GM12878 (cell line): ENCODE measurements at regions not wholly inside any gene's neighbourhood (a gene's known extent, or its start where the extent isn't known, plus 50 kb on each side); places are given as distances from the start of the nearest gene placed in this dataset.

Source experiments
- ATAC-seq: fragments of 200-7000 bp; cut with Tn5 transposase; 3 replicates; pipeline ENCODE4 v1.9.1; 2020; ENCODE audit warnings: mild to moderate bottlenecking, moderate library complexity
- BruUV-seq: library from RNA; stranded (reverse); fragments of 400-500 nt; replicated peaks from 2 replicates; lab custom pipeline; 2021; lab: Mats Ljungman, UMichigan
- CTCF ChIA-PET: fragments of 300-600 bp; sonication (Branson Sonifier 250); formaldehyde crosslinking; extraction: SDS; loops from one replicate; lab custom pipeline; 2021; ENCODE audit warnings: inconsistent platforms; lab: Yijun Ruan, JAX
- POLR2A ChIA-PET: fragments of 350-600 bp; formaldehyde crosslinking; extraction: SDS; loops from one replicate; lab custom pipeline; 2021; ENCODE audit warnings: inconsistent platforms; lab: Charles Lee
- RAD21 ChIA-PET: fragments of 300-600 bp; sonication (Branson Sonifier 250); formaldehyde crosslinking; loops from one replicate; lab custom pipeline; 2023; ENCODE audit warnings: antibody characterized with exemption; ENCODE audit not compliant: unreplicated experiment; lab: Charles Lee
- SMC1A ChIA-PET: fragments of 300-600 bp; sonication (Branson Sonifier 250); formaldehyde crosslinking; loops from one replicate; lab custom pipeline; 2023; ENCODE audit not compliant: unreplicated experiment, uncharacterized antibody; lab: Charles Lee
- DNase-seq: peaks from one replicate; pipeline ENCODE4 v3.0.0-alpha.2; 2011; ENCODE audit warnings: low read depth, low spot score
- FAIRE-seq: peaks from 3 replicates; lab custom pipeline; 2011; peaks lifted over from hg19 to GRCh38; lab: Jason Lieb, UNC
- H2AFZ ChIP-seq: 2 replicates; pipeline ENCODE4 v1.6.0; 2011; ENCODE audit warnings: low read depth, low read length, control low read depth; ENCODE audit not compliant: control insufficient read depth
- H3K27ac ChIP-seq: 2 replicates; pipeline ENCODE4 v1.5.1; 2011; ENCODE audit warnings: control low read depth; ENCODE audit not compliant: control insufficient read depth, insufficient read depth
- H3K27me3 ChIP-seq, 2 experiments: replicated peaks in 1 of 2; 2 replicates each; pipeline versions ENCODE4 v1.6.0 to v1.6.1; 2011; ENCODE audit warnings: low read length in 1 of 2; ENCODE audit not compliant: control insufficient read depth in 2 of 2, insufficient read depth in 2 of 2
- H3K36me3 ChIP-seq, 2 experiments: 2 replicates each; pipeline ENCODE4 v1.5.1; 2011; ENCODE audit warnings: low read length in 1 of 2; ENCODE audit not compliant: control insufficient read depth in 2 of 2, insufficient read depth in 2 of 2
- H3K4me1 ChIP-seq: 2 replicates; pipeline ENCODE4 v1.6.1; 2011; ENCODE audit warnings: mild to moderate bottlenecking, low read length, moderate library complexity, mixed read lengths; ENCODE audit not compliant: control insufficient read depth, insufficient read depth
- H3K4me2 ChIP-seq: 2 replicates; pipeline ENCODE4 v1.6.0; 2011; ENCODE audit warnings: control low read depth; ENCODE audit not compliant: control insufficient read depth, insufficient read depth
- H3K4me3 ChIP-seq: fragments of 200-600 bp; sonication (generic); 2 replicates; pipeline ENCODE4 v1.5.1; 2016
- H3K79me2 ChIP-seq: 2 replicates; pipeline ENCODE4 v1.6.0; 2011; ENCODE audit warnings: low read length; ENCODE audit not compliant: control insufficient read depth, insufficient read depth
- H3K9ac ChIP-seq: 2 replicates; pipeline ENCODE4 v1.8.0; 2011; ENCODE audit warnings: low read length, control low read depth, mixed read lengths; ENCODE audit not compliant: control insufficient read depth, insufficient read depth
- H3K9me3 ChIP-seq: replicated peaks from 3 replicates; pipeline ENCODE4 v1.5.1; 2011; ENCODE audit warnings: mild to moderate bottlenecking, low read length; ENCODE audit not compliant: control insufficient read depth, insufficient read depth
- H4K20me1 ChIP-seq: 2 replicates; pipeline ENCODE4 v1.6.0; 2011; ENCODE audit not compliant: control insufficient read depth, insufficient read depth
- BACH1 ChIP-seq: fragments of 450-650 bp; IDR thresholded peaks from 2 replicates; pipeline ENCODE4 v1.6.1; 2017; ENCODE audit warnings: mild to moderate bottlenecking, borderline replicate concordance
- BMI1 ChIP-seq: fragments of 450-650 bp; IDR thresholded peaks from 2 replicates; pipeline ENCODE4 v1.6.1; 2016; ENCODE audit warnings: mild to moderate bottlenecking, moderate library complexity, borderline replicate concordance
- CBX5 ChIP-seq: sonication (generic); IDR thresholded peaks from 2 replicates; pipeline ENCODE4 v1.6.1; 2016; ENCODE audit warnings: low read depth, moderate library complexity, mild to moderate bottlenecking, inconsistent platforms
- CREB1 ChIP-seq: IDR thresholded peaks from 2 replicates; pipeline ENCODE4 v1.6.1; 2012; ENCODE audit warnings: low read depth, mild to moderate bottlenecking, inconsistent platforms
- CTCF ChIP-seq, 3 experiments: IDR thresholded peaks in 2 of 3; conservative IDR thresholded peaks in 1 of 3; 2 replicates each; pipeline ENCODE4 v1.5.1; 2011; ENCODE audit warnings: low read depth in 3 of 3, low read length in 3 of 3, mild to moderate bottlenecking in 3 of 3, control low read depth in 2 of 3, moderate library complexity in 2 of 3, inconsistent platforms in 1 of 3, mixed read lengths in 1 of 3; ENCODE audit not compliant: control insufficient read depth in 2 of 3, insufficient read depth in 1 of 3; ENCODE audit errors: extremely low read depth in 1 of 3
- E2F4 ChIP-seq: IDR thresholded peaks from 2 replicates; pipeline ENCODE4 v1.6.1; 2012; ENCODE audit warnings: low read depth, low read length, improper control_type of control experiment
- E4F1 ChIP-seq: fragments of 450-650 bp; IDR thresholded peaks from 2 replicates; pipeline ENCODE4 v1.6.1; 2018; ENCODE audit warnings: borderline replicate concordance, mild to moderate bottlenecking; ENCODE audit not compliant: partially characterized antibody
- ETV6 ChIP-seq, 2 experiments: fragments of 450-650 bp in 1 of 2; IDR thresholded peaks in 1 of 2; conservative IDR thresholded peaks in 1 of 2; 2 replicates each; pipeline ENCODE4 v1.6.1; 2014; ENCODE audit warnings: antibody characterized with exemption in 1 of 2, borderline replicate concordance in 1 of 2, low read depth in 1 of 2, mild to moderate bottlenecking in 1 of 2, moderate library complexity in 1 of 2
- GABPA ChIP-seq: IDR thresholded peaks from 2 replicates; pipeline ENCODE4 v1.6.1; 2014; ENCODE audit warnings: antibody characterized with exemption, low read depth, mild to moderate bottlenecking, inconsistent platforms
- HDAC2 ChIP-seq: fragments of 200-600 bp; sonication (generic); IDR thresholded peaks from 2 replicates; pipeline ENCODE4 v1.6.1; 2017
- IRF4 ChIP-seq: IDR thresholded peaks from 2 replicates; pipeline ENCODE4 v1.6.1; 2011; ENCODE audit warnings: low read depth, low read length
- NRF1 ChIP-seq: conservative IDR thresholded peaks from 2 replicates; pipeline ENCODE4 v1.6.1; 2011; ENCODE audit warnings: mild to moderate bottlenecking, low read depth, low read length, improper control_type of control experiment
- PBX3 ChIP-seq: IDR thresholded peaks from 2 replicates; pipeline ENCODE4 v1.6.1; 2011; ENCODE audit warnings: mild to moderate bottlenecking, low read depth, low read length, moderate library complexity; ENCODE audit not compliant: insufficient replicate concordance
- POLR2AphosphoS2 ChIP-seq: IDR thresholded peaks from 2 replicates; pipeline ENCODE4 v1.6.1; 2011; ENCODE audit warnings: low read depth, mild to moderate bottlenecking, low read length, improper control_type of control experiment, moderate library complexity
- POU2F2 ChIP-seq: IDR thresholded peaks from 3 replicates; pipeline ENCODE4 v1.6.1; 2011; ENCODE audit warnings: low read depth, mild to moderate bottlenecking, low read length, borderline replicate concordance
- YBX1 ChIP-seq: fragments of 450-650 bp; IDR thresholded peaks from 2 replicates; pipeline ENCODE4 v1.6.1; 2016; ENCODE audit warnings: antibody characterized with exemption
- WGBS: methylation state at CpG from one replicate; pipeline ENCODE4 v1.1.6; 2016; ENCODE audit warnings: low lambda C conversion rate; ENCODE audit not compliant: insufficient replicate concordance, insufficient coverage; ENCODE audit errors: missing lambda C conversion rate; 5-methylcytosine and 5-hydroxymethylcytosine counted together
- in situ Hi-C: fragments of 300-500 bp; cut with MboI; formaldehyde crosslinking; loops from 9 replicates; pipeline ENCODE4 v1.14.3; 2018; ENCODE audit warnings: mixed read lengths
- intact Hi-C: fragments of 100-400 bp; cut with micrococcal nuclease; formaldehyde crosslinking; loops from one replicate; pipeline ENCODE4 v1.14.2; 2022; ENCODE audit not compliant: unreplicated experiment

GRCh38 chr3:159654183-159655134 is 334.2 kb upstream of the IL12A start:
- Histone ChIP-seq H3K9me3 (no peaks in the 10 kb centered on the region), H3K36me3 (no peaks in the 10 kb centered on the region), H3K4me1 (no peaks in the 10 kb centered on the region), H3K79me2 (no peaks in the 10 kb centered on the region), H4K20me1 (no peaks in the 10 kb centered on the region), H3K27ac (no peak overlapping the region), H3K4me3 (no peak overlapping the region), H3K27me3 (peaks cover 0 to 1% of the 10 kb centered on the region in 2 experiments; a peak in 1 of 4 replicates), H3K4me2 (no peak overlapping the region), H3K9ac (no peak overlapping the region), H2AFZ (no peak overlapping the region)
- in situ Hi-C loops (no loop called here), intact Hi-C loops (no loop called here)
- ATAC-seq (no peak), DNase-seq (no peak), FAIRE-seq (no peak)
- POLR2A ChIA-PET: no interaction called here
- CTCF ChIA-PET: no interaction called here
- 29% methylated on average over 4 of the region's 4 CpGs for WGBS
- RAD21 ChIA-PET: interaction anchor here (0.7 kb wide), 1 partner anchor 387 kb away, joined by 3 read pairs; no protein-coding TSS in a partner anchor
- SMC1A ChIA-PET: interaction anchor here (0.6 kb wide), 1 partner anchor 29 kb away, joined by 3 read pairs; no protein-coding TSS in a partner anchor
- no TSS peak for BruUV-seq
- no peak for TF ChIP-seq NRF1
- no peak for TF ChIP-seq CREB1
- no peak for TF ChIP-seq CTCF (IDR thresholded peaks at IDR 0.05 in 2 of 3, conservative IDR thresholded peaks at IDR 0.05 in 1 of 3; ENCODE audit: control insufficient read depth in 2 of 3, extremely low read depth in 1 of 3, insufficient read depth in 1 of 3, low read depth in 3 of 3, low read length in 3 of 3)
- no peak for TF ChIP-seq E4F1
- no peak for TF ChIP-seq YBX1
- no peak for TF ChIP-seq PBX3
- no peak for TF ChIP-seq ETV6 (conservative IDR thresholded peaks at IDR 0.05 in 1 of 2, IDR thresholded peaks at IDR 0.05 in 1 of 2; ENCODE audit: borderline replicate concordance in 1 of 2, low read depth in 1 of 2)
- TF ChIP-seq E2F4: no peak
- TF ChIP-seq POU2F2: no peak
- no peak for TF ChIP-seq POLR2AphosphoS2
- TF ChIP-seq IRF4: no peak
- no peak for TF ChIP-seq HDAC2
- TF ChIP-seq BMI1: no peak
- TF ChIP-seq GABPA: no peak
- TF ChIP-seq BACH1: no peak
- no peak for TF ChIP-seq CBX5
